Suprapubic skin (tissue), 4 donors: ENCODE measurements at regions not wholly inside any gene's neighbourhood (a gene's known extent, or its start where the extent isn't known, plus 50 kb on each side); places are given as distances from the start of the nearest gene placed in this dataset.

ENCODE experiments used
- DNase-seq, 2 donors: peaks; one replicate each; pipeline ENCODE4 v3.0.0-alpha.2; 2019; ENCODE audit warnings: low spot score in 2 of 2
- H3K27ac ChIP-seq: fragments of 200-600 bp; sonication (generic); one replicate; pipeline ENCODE4 v1.5.1; 2019
- H3K27me3 ChIP-seq: fragments of 200-600 bp; sonication (generic); one replicate; pipeline ENCODE4 v1.5.1; 2019
- H3K36me3 ChIP-seq: fragments of 200-600 bp; sonication (generic); one replicate; pipeline ENCODE4 v1.5.1; 2019
- H3K4me1 ChIP-seq: fragments of 200-600 bp; sonication (generic); one replicate; pipeline ENCODE4 v1.5.1; 2019
- H3K4me3 ChIP-seq: fragments of 200-600 bp; sonication (generic); one replicate; pipeline ENCODE4 v1.5.1; 2019; ENCODE audit warnings: mild to moderate bottlenecking
- H3K9me3 ChIP-seq: fragments of 200-600 bp; sonication (generic); one replicate; pipeline ENCODE4 v1.5.1; 2019
- EP300 ChIP-seq: sonication (generic); formaldehyde crosslinking; IDR thresholded peaks from one replicate; pipeline ENCODE4 v1.6.1; 2017; ENCODE audit warnings: antibody characterized with exemption
- POLR2A ChIP-seq, 2 donors: fragments of 450-650 bp; IDR thresholded peaks; one replicate each; pipeline ENCODE4 v1.6.1; 2017; ENCODE audit warnings: antibody characterized with exemption in 2 of 2, mild to moderate bottlenecking in 2 of 2, moderate library complexity in 2 of 2
- POLR2AphosphoS5 ChIP-seq, 3 donors: sonication (generic); formaldehyde crosslinking; IDR thresholded peaks; one replicate each; pipeline ENCODE4 v1.6.1; 2017; ENCODE audit warnings: antibody characterized with exemption in 3 of 3
- WGBS: methylation state at CpG from one replicate; pipeline ENCODE4 v1.1.5; 2018; 5-methylcytosine and 5-hydroxymethylcytosine counted together
- TF ChIP-seq, protein P1 (sequence below), 2 donors: fragments of 200-600 bp in 1 of 2; fragments of 450-650 bp in 1 of 2; sonication (generic) in 1 of 2; IDR thresholded peaks; one replicate each; pipeline ENCODE4 v1.5.1; 2016 to 2019; ENCODE audit warnings: antibody characterized with exemption in 2 of 2, mild to moderate bottlenecking in 1 of 2, moderate library complexity in 1 of 2

DNA sequence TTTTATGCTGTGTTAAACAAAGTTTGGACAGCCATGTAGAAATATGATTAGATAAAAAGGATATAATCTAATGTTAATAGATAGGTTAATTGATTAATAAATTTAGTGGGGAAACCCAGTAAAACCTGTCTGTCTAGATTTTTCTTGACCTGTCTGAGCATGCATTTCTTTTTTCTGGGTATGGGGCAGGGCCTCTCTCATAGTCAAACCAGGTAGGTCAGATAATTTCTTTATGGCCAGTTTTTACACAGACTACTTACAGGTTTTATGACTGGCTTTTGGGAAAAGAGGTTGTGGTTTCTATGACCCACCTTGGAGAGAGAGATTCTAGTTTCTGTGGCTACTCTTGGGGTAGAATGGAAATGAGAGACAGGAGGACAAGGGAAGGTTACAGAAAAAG is 135.6 kb upstream of the EPHA5 start:
- Histone ChIP-seq H3K36me3 (no peaks in the 10 kb centered on the region), H3K4me1 (no peaks in the 10 kb centered on the region), H3K27me3 (no peaks in the 10 kb centered on the region), H3K4me3 (no peak overlapping the region), H3K27ac (no peak overlapping the region), H3K9me3 (peaks cover 8% of the 10 kb centered on the region)
- DNase-seq = no peak
- TF ChIP-seq EP300 (no peak), POLR2A (IDR thresholded peaks at IDR 0.05) (no peak), POLR2AphosphoS5 (IDR thresholded peaks at IDR 0.05) (no peak)
- TF ChIP-seq, protein P1, sequence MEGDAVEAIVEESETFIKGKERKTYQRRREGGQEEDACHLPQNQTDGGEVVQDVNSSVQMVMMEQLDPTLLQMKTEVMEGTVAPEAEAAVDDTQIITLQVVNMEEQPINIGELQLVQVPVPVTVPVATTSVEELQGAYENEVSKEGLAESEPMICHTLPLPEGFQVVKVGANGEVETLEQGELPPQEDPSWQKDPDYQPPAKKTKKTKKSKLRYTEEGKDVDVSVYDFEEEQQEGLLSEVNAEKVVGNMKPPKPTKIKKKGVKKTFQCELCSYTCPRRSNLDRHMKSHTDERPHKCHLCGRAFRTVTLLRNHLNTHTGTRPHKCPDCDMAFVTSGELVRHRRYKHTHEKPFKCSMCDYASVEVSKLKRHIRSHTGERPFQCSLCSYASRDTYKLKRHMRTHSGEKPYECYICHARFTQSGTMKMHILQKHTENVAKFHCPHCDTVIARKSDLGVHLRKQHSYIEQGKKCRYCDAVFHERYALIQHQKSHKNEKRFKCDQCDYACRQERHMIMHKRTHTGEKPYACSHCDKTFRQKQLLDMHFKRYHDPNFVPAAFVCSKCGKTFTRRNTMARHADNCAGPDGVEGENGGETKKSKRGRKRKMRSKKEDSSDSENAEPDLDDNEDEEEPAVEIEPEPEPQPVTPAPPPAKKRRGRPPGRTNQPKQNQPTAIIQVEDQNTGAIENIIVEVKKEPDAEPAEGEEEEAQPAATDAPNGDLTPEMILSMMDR (IDR thresholded peaks at IDR 0.05) = no peak

DNA sequence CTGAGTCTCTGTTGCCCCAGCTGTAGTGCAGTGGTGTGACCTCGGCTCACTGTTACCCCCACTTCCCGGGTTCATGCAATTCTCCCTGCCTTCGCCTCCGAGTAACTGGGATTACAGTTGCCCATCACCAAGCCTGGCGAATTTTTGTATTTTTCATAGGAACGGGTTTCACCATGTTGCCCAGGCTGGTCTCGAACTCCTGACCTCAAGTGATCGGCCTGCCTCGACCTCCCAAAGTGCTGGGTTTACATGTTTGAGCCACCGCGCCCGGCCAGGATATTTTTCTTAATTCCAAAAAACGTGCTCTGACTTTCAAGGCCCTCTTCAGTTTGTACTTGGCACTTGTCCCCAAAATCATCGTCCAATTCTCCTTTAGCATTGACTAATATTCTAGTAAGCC is 129.2 kb upstream of the EPHA5 start:
- DNase-seq = no peak
- Histone ChIP-seq H3K27me3 (no peaks in the 10 kb centered on the region), H3K36me3 (no peaks in the 10 kb centered on the region), H3K4me3 (no peak overlapping the region), H3K9me3 (no peaks in the 10 kb centered on the region), H3K4me1 (peaks cover 3% of the 10 kb centered on the region), H3K27ac (no peak overlapping the region)
- 84% methylated on average over 14 of the region's 14 CpGs for WGBS
- TF ChIP-seq, protein P1 (IDR thresholded peaks at IDR 0.05) = no peak
- no peak for TF ChIP-seq POLR2A (IDR thresholded peaks at IDR 0.05)
- TF ChIP-seq EP300 = no peak
- no peak for TF ChIP-seq POLR2AphosphoS5 (IDR thresholded peaks at IDR 0.05)

DNA sequence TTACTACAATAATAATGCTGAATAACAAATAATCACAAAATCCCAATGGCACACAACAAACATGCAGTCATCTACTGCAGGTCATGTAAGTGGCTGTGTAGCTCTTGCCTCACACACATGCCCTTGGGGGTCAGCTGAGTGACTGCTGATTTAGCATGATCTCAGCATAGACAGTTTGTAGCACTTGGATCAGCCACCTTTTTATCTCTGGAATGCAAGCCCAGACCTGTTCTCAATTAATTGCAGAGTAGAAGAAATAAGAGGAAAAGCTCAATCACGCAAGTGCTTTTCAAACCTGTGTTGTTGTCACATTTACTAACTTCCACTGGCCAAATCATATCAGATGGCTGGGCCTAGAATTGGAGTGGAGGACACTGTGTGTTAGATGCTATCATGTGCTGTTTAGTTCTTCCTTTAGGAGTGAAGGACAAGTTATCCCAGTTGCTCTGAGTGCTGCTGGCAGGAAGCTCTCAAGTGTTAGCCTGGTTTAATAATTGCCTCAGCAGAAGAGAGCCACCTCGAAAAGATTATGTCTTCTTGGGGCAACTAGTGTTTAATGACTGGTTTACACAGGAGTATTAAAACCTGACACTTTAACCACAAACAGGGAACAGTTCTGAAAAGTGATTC is 128.3 kb upstream of the EPHA5 start:
- TF ChIP-seq POLR2AphosphoS5 (IDR thresholded peaks at IDR 0.05) = no peak
- no peak for TF ChIP-seq EP300
- TF ChIP-seq POLR2A (IDR thresholded peaks at IDR 0.05) = no peak
- TF ChIP-seq, protein P1 (IDR thresholded peaks at IDR 0.05) = no peak
- no peak for DNase-seq
- Histone ChIP-seq H3K36me3 (no peaks in the 10 kb centered on the region), H3K27me3 (no peaks in the 10 kb centered on the region), H3K27ac (no peak overlapping the region), H3K4me3 (no peak overlapping the region), H3K4me1 (peaks cover 3% of the 10 kb centered on the region), H3K9me3 (no peaks in the 10 kb centered on the region)
- 47% methylated on average over 2 of the region's 2 CpGs for WGBS

- TF ChIP-seq POLR2A (IDR thresholded peaks at IDR 0.05) (no peak), POLR2AphosphoS5 (IDR thresholded peaks at IDR 0.05) (no peak), EP300 (no peak)
- TF ChIP-seq, protein P1 (IDR thresholded peaks at IDR 0.05) = no peak
- DNase-seq = no peak
- no peaks in the 10 kb centered on the region for H3K36me3 ChIP-seq
- H3K9me3 ChIP-seq = no peaks in the 10 kb centered on the region
- 46% methylated on average over 5 of the region's 5 CpGs for WGBS
- no peaks in the 10 kb centered on the region for H3K4me1 ChIP-seq
- H3K27ac ChIP-seq = no peak overlapping the region
- no peak overlapping the region for H3K4me3 ChIP-seq
- no peaks in the 10 kb centered on the region for H3K27me3 ChIP-seq
These were observed 121.6 kb upstream of the EPHA5 start for GRCh38 chr4:65791812-65792308.

DNA sequence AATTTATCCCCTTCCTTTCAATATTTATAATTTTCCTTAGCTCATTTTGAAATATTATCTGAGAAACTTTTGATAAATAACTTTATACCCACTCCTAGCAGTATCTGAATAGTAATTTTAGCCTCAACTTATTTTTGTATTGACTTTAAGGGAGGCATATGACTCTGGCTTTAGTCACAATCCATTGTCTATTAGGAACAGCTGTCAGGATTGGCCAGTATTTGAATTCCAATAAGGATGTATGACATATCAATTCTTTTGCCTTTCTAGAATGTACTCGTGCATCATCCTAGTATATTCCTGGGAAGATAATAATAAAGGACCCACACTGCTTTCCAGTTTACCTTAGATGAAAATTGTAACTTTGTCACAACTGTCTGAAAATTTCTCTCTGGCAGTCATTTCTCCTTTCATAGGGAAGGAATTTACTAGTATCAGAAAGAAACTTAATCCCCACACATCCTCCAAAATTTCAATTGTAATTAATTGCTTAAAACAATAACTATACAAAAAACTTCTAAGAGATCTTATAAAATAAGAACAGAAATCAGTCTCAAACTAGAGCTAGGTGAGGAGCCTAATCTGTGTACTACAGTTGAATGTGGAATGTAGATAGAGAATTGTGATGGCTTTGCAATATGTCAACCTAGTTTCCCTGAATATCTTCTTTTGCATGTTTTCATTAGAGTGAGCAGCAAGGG is 121.0 kb upstream of the EPHA5 start:
- no peaks in the 10 kb centered on the region for H3K4me1 ChIP-seq
- TF ChIP-seq, protein P1 (IDR thresholded peaks at IDR 0.05) = no peak
- no peak for TF ChIP-seq POLR2A (IDR thresholded peaks at IDR 0.05)
- no peak for TF ChIP-seq POLR2AphosphoS5 (IDR thresholded peaks at IDR 0.05)
- no peak for TF ChIP-seq EP300
- no peaks in the 10 kb centered on the region for H3K9me3 ChIP-seq
- H3K27ac ChIP-seq = no peak overlapping the region
- no peak for DNase-seq
- 50% methylated on average over 1 of the region's 1 CpG for WGBS
- no peak overlapping the region for H3K4me3 ChIP-seq
- H3K36me3 ChIP-seq = no peaks in the 10 kb centered on the region
- no peaks in the 10 kb centered on the region for H3K27me3 ChIP-seq
